NCI-H187 treated with DMSO at 0.1 percent for 48 hours (cell line): ENCODE measurements at regions not wholly inside any gene's neighbourhood (a gene's known extent, or its start where the extent isn't known, plus 50 kb on each side); places are given as distances from the start of the nearest gene placed in this dataset.

ENCODE experiments used
- DNase-seq: peaks from one replicate; lab custom pipeline; 2025; lab: John Stamatoyannopoulos, UW

- no peak for DNase-seq
These were observed 61.2 kb upstream of the RAI2 start for GRCh38 chrX:17922303-17922702.

GRCh38 chrX:17919896-17920446 is 58.9 kb upstream of the RAI2 start:
- DNase-seq: no peak

GRCh38 chrX:17917945-17918577 is 57.0 kb upstream of the RAI2 start:
- no peak for DNase-seq

- no peak for DNase-seq
These were observed 52.7 kb upstream of the RAI2 start for GRCh38 chrX:17913801-17914200.
